ENCODE measurements at regions not wholly inside any gene's neighbourhood (a gene's known extent, or its start where the extent isn't known, plus 50 kb on each side); places are given as distances from the start of the nearest gene placed in this dataset.

GRCh38 chr5:57575839-57576238, 93.2 kb upstream of the ACTBL2 start:
- Mint-ChIP-seq H3K27ac (no peak overlapping the region), H3K4me3 (ENCODE audit: low read depth) (no peak overlapping the region), H3K36me3 (ENCODE audit: insufficient read depth) (no peaks in the 10 kb centered on the region), H3K4me1 (ENCODE audit: low read depth) (no peaks in the 10 kb centered on the region), H3K9me3 (ENCODE audit: low read depth) (peaks cover 3% of the 10 kb centered on the region), H3K27me3 (peaks cover 3% of the 10 kb centered on the region)
- TF ChIP-seq, protein P1, sequence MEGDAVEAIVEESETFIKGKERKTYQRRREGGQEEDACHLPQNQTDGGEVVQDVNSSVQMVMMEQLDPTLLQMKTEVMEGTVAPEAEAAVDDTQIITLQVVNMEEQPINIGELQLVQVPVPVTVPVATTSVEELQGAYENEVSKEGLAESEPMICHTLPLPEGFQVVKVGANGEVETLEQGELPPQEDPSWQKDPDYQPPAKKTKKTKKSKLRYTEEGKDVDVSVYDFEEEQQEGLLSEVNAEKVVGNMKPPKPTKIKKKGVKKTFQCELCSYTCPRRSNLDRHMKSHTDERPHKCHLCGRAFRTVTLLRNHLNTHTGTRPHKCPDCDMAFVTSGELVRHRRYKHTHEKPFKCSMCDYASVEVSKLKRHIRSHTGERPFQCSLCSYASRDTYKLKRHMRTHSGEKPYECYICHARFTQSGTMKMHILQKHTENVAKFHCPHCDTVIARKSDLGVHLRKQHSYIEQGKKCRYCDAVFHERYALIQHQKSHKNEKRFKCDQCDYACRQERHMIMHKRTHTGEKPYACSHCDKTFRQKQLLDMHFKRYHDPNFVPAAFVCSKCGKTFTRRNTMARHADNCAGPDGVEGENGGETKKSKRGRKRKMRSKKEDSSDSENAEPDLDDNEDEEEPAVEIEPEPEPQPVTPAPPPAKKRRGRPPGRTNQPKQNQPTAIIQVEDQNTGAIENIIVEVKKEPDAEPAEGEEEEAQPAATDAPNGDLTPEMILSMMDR (IDR thresholded peaks at IDR 0.05; ENCODE audit: unreplicated experiment): no peak
- DNase-seq (ENCODE audit: low spot score, unreplicated experiment): no peak

DNA sequence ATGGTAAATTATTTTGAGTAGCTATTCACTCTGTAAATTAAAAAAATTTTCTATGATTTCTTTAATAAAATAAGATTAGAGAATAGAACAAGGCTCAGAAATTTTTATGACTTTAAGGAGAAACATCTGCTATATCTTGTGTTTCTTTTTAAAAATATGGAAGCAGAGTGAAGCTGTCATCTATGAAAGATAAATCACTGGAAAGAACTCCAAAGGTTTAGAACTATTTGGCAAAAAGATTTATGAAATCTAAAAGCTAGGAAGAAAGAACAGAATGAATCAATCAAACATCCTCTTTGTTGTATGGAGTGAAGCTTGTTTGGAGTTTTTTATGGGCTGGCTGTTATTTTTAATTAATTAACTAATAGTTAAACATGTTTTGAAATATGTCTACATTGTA, 89.8 kb upstream of the ACTBL2 start:
- no peaks in the 10 kb centered on the region for H3K4me1 Mint-ChIP-seq (ENCODE audit: low read depth)
- no peak overlapping the region for H3K27ac Mint-ChIP-seq
- H3K27me3 Mint-ChIP-seq: peaks cover 3% of the 10 kb centered on the region
- H3K4me3 Mint-ChIP-seq (ENCODE audit: low read depth): no peak overlapping the region
- H3K36me3 Mint-ChIP-seq (ENCODE audit: insufficient read depth): no peaks in the 10 kb centered on the region
- no peaks in the 10 kb centered on the region for H3K9me3 Mint-ChIP-seq (ENCODE audit: low read depth)
- no peak for DNase-seq (ENCODE audit: low spot score, unreplicated experiment)
- TF ChIP-seq, protein P1 (IDR thresholded peaks at IDR 0.05; ENCODE audit: unreplicated experiment): no peak

DNA sequence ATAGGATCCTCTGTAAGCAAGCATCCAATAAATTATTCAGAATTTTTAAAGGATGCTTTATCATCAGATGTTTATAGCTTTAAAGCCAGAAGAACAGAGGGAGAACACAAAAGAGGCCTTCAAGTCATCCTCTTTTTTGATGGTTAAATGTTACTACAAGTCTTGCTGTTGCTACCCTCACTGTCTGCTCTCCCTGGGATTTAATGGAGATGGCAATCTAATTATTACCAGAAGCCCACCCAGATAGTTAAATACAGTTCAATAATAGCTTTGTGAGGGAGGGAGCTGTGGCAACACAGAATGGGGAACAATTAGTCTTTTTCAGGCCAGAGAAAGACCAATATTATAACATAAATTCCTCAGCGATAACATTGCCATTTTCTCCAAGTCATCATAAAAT, 87.0 kb upstream of the ACTBL2 start:
- TF ChIP-seq, protein P1 (IDR thresholded peaks at IDR 0.05; ENCODE audit: unreplicated experiment): no peak
- no peak overlapping the region for H3K4me3 Mint-ChIP-seq (ENCODE audit: low read depth)
- no peak overlapping the region for H3K27ac Mint-ChIP-seq
- H3K4me1 Mint-ChIP-seq (ENCODE audit: low read depth): no peaks in the 10 kb centered on the region
- no peaks in the 10 kb centered on the region for H3K27me3 Mint-ChIP-seq
- H3K9me3 Mint-ChIP-seq (ENCODE audit: low read depth): no peaks in the 10 kb centered on the region
- DNase-seq (ENCODE audit: low spot score, unreplicated experiment): no peak
- H3K36me3 Mint-ChIP-seq (ENCODE audit: insufficient read depth): no peaks in the 10 kb centered on the region

DNA sequence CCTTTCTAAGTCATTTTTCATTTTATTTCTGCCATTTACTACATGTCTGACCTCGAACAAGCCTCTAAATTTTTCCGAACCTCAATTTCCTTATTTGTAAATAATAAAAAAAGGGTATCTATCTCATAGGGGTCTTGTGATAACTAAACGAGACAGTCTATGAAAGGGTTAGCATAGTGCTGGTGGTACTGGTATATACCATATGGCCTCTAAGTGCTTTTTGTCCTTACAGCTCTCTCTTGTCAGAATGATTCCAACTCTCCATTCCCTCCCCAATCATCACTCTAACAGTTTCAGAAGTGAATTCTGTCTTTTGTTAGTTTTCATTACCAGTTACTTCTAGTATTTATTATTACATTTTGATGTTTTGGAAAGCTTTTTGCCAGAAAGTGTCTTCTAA, 85.5 kb upstream of the ACTBL2 start:
- H3K9me3 Mint-ChIP-seq (ENCODE audit: low read depth): no peaks in the 10 kb centered on the region

DNA sequence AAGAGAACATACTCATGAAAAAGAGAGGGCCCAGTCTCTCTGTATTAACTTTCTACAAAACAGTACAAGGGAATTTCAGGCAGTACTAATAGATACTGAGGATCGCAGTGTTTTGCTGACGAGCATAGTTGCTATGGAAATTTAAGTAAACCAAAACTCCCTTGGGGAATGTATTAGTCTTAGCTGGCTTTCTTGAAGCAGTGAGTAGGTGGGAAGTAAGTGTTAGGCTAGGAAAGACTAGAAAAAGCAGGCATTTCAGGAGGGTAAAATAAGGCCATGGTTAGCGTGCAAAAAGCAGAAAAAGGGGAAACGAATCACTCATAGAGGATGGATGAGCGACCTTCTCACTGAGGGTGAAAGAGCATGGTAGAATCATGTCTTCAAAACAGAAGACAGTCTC, 84.3 kb upstream of the ACTBL2 start:
- Mint-ChIP-seq H3K27ac (no peak overlapping the region), H3K27me3 (no peaks in the 10 kb centered on the region), H3K9me3 (ENCODE audit: low read depth) (no peaks in the 10 kb centered on the region), H3K4me1 (ENCODE audit: low read depth) (no peaks in the 10 kb centered on the region), H3K36me3 (ENCODE audit: insufficient read depth) (no peaks in the 10 kb centered on the region), H3K4me3 (ENCODE audit: low read depth) (no peak overlapping the region)
- TF ChIP-seq, protein P1 (IDR thresholded peaks at IDR 0.05; ENCODE audit: unreplicated experiment): no peak
- no peak for DNase-seq (ENCODE audit: low spot score, unreplicated experiment)

More for the DNA sequence above, 85.5 kb upstream of the ACTBL2 start:
- Mint-ChIP-seq H3K36me3 (ENCODE audit: insufficient read depth) (no peaks in the 10 kb centered on the region), H3K27ac (no peak overlapping the region), H3K4me1 (ENCODE audit: low read depth) (no peaks in the 10 kb centered on the region), H3K4me3 (ENCODE audit: low read depth) (no peak overlapping the region), H3K27me3 (no peaks in the 10 kb centered on the region)
- no peak for DNase-seq (ENCODE audit: low spot score, unreplicated experiment)
- TF ChIP-seq, protein P1 (IDR thresholded peaks at IDR 0.05; ENCODE audit: unreplicated experiment): no peak
